ENCODE measurements at regions not wholly inside any gene's neighbourhood (a gene's known extent, or its start where the extent isn't known, plus 50 kb on each side); places are given as distances from the start of the nearest gene placed in this dataset.
A peak's percentile ranks its signal among the peaks of the same experiment; 100 is the strongest.

- Histone ChIP-seq H3K27ac (ENCODE audit: low read length) (no peak overlapping the region), H3K4me1 (ENCODE audit: control insufficient read depth in 1 of 2, insufficient read depth in 2 of 2, low read length in 2 of 2) (peaks cover 0 to 14% of the 10 kb centered on the region in 2 donors), H3K9me3 (ENCODE audit: control insufficient read depth in 1 of 2, low read length in 2 of 2) (no peaks in the 10 kb centered on the region), H3K36me3 (ENCODE audit: control insufficient read depth in 1 of 2, insufficient read depth in 2 of 2, low read length in 2 of 2) (no peaks in the 10 kb centered on the region), H3K4me3 (ENCODE audit: low read depth in 1 of 2, low read length in 2 of 2) (no peak overlapping the region), H3K27me3 (ENCODE audit: low read depth, low read length) (no peaks in the 10 kb centered on the region)
These were observed 231.0 kb downstream of the SNX18 start for GRCh38 chr5:54748527-54748926.

GRCh38 chr5:54746777-54747398 is 229.3 kb downstream of the SNX18 start:
- peaks cover 0 to 15% of the 10 kb centered on the region in 2 donors for H3K4me1 ChIP-seq (ENCODE audit: control insufficient read depth in 1 of 2, insufficient read depth in 2 of 2, low read length in 2 of 2)
- H3K4me3 ChIP-seq (ENCODE audit: low read depth in 1 of 2, low read length in 2 of 2), result no peak overlapping the region
- no peak overlapping the region for H3K27ac ChIP-seq (ENCODE audit: low read length)
- H3K9me3 ChIP-seq (ENCODE audit: control insufficient read depth in 1 of 2, low read length in 2 of 2), result no peaks in the 10 kb centered on the region
- no peaks in the 10 kb centered on the region for H3K27me3 ChIP-seq (ENCODE audit: low read depth, low read length)
- H3K36me3 ChIP-seq (ENCODE audit: control insufficient read depth in 1 of 2, insufficient read depth in 2 of 2, low read length in 2 of 2), result no peaks in the 10 kb centered on the region

GRCh38 chr5:54746346-54746745 is 228.8 kb downstream of the SNX18 start:
- Histone ChIP-seq H3K4me3 (ENCODE audit: low read depth in 1 of 2, low read length in 2 of 2) (no peak overlapping the region), H3K27ac (ENCODE audit: low read length) (no peak overlapping the region), H3K9me3 (ENCODE audit: control insufficient read depth in 1 of 2, low read length in 2 of 2) (no peaks in the 10 kb centered on the region), H3K4me1 (ENCODE audit: control insufficient read depth in 1 of 2, insufficient read depth in 2 of 2, low read length in 2 of 2) (peaks cover 0 to 15% of the 10 kb centered on the region in 2 donors), H3K27me3 (ENCODE audit: low read depth, low read length) (no peaks in the 10 kb centered on the region), H3K36me3 (ENCODE audit: control insufficient read depth in 1 of 2, insufficient read depth in 2 of 2, low read length in 2 of 2) (no peaks in the 10 kb centered on the region)

DNA sequence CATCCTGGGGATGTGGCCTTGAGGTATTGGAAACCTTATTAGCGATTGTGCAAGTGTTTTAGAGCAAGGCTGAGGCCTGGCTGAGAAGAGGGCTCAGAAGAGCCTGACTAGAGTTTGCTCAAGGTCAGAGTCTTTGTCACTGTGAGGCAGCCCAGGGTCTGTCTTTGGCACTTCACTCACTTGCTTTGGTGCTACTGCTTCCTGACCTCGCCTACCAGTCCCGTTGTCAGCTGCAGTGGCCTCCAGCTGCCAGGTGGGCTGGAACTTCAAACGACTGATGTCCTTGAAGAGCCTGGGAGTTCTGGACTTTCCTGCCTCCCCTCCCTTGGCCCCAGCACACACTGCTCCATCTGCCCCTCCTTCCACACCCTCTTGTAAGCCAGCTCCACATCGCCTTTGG is 228.0 kb downstream of the SNX18 start:
- no peaks in the 10 kb centered on the region for H3K9me3 ChIP-seq (ENCODE audit: control insufficient read depth in 1 of 2, low read length in 2 of 2)
- H3K36me3 ChIP-seq (ENCODE audit: control insufficient read depth in 1 of 2, insufficient read depth in 2 of 2, low read length in 2 of 2), result no peaks in the 10 kb centered on the region
- H3K4me1 ChIP-seq (ENCODE audit: control insufficient read depth in 1 of 2, insufficient read depth in 2 of 2, low read length in 2 of 2), result peaks cover 0 to 15% of the 10 kb centered on the region in 2 donors
- no peak overlapping the region for H3K27ac ChIP-seq (ENCODE audit: low read length)
- no peak overlapping the region for H3K4me3 ChIP-seq (ENCODE audit: low read depth in 1 of 2, low read length in 2 of 2)
- H3K27me3 ChIP-seq (ENCODE audit: low read depth, low read length), result no peaks in the 10 kb centered on the region

GRCh38 chr5:54743997-54744788 is 226.6 kb downstream of the SNX18 start:
- H3K27ac ChIP-seq (ENCODE audit: low read length), result peak overlapping the region; percentile 76
- no peak overlapping the region for H3K4me3 ChIP-seq (ENCODE audit: low read depth in 1 of 2, low read length in 2 of 2)
- H3K4me1 ChIP-seq (ENCODE audit: control insufficient read depth in 1 of 2, insufficient read depth in 2 of 2, low read length in 2 of 2), result peaks cover 0 to 15% of the 10 kb centered on the region in 2 donors
- H3K9me3 ChIP-seq (ENCODE audit: control insufficient read depth in 1 of 2, low read length in 2 of 2), result no peaks in the 10 kb centered on the region
- no peaks in the 10 kb centered on the region for H3K27me3 ChIP-seq (ENCODE audit: low read depth, low read length)
- no peaks in the 10 kb centered on the region for H3K36me3 ChIP-seq (ENCODE audit: control insufficient read depth in 1 of 2, insufficient read depth in 2 of 2, low read length in 2 of 2)

DNA sequence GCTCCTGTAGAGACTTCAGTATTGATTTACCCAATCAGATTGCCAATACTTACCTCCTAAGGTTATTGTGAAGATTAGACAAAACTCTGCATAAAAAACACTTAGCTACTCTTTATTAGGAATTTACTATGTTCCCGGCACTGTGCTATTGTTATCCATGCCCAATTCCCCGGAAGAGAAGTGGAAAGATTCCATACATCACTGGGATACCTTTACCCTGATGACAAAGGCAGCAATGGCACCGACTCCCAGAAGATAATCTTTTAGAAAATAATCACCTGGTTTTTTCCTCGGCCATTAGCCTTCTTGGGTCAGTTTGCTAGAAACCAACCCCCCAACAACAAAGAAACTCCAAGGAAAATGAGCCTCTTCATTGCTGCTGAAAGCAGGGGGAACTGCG is 226.0 kb downstream of the SNX18 start:
- Histone ChIP-seq H3K9me3 (ENCODE audit: control insufficient read depth in 1 of 2, low read length in 2 of 2) (no peaks in the 10 kb centered on the region), H3K36me3 (ENCODE audit: control insufficient read depth in 1 of 2, insufficient read depth in 2 of 2, low read length in 2 of 2) (no peaks in the 10 kb centered on the region), H3K4me3 (ENCODE audit: low read depth in 1 of 2, low read length in 2 of 2) (no peak overlapping the region), H3K27me3 (ENCODE audit: low read depth, low read length) (no peaks in the 10 kb centered on the region), H3K4me1 (ENCODE audit: control insufficient read depth in 1 of 2, insufficient read depth in 2 of 2, low read length in 2 of 2) (peaks cover 0 to 15% of the 10 kb centered on the region in 2 donors), H3K27ac (ENCODE audit: low read length) (peak overlapping the region; percentile 76)

DNA sequence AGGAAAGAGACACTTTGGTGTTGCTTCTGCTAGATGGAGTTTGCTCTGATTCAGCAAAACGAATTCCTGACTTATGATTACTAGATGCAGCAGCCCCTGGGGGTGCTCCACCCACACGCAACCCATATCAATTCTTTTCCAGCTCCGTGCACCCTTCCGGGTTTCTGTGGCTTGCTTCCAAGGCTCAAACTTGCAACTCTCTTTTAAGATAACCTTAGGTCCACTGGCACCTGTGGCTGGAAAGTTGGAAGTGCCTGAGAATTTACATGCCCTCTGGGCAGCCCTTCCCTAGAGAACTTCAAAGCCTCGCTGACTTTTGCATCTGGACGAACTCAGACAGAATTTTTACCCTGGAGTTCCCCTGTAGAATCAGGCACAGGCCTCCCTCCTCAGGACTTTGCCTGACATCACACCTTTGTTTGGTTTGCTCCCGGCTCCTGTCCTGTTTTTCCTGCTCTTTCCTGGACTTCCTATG is 224.9 kb downstream of the SNX18 start:
- H3K27ac ChIP-seq (ENCODE audit: low read length), result no peak overlapping the region
- no peaks in the 10 kb centered on the region for H3K27me3 ChIP-seq (ENCODE audit: low read depth, low read length)
- no peaks in the 10 kb centered on the region for H3K9me3 ChIP-seq (ENCODE audit: control insufficient read depth in 1 of 2, low read length in 2 of 2)
- peaks cover 0 to 15% of the 10 kb centered on the region in 2 donors for H3K4me1 ChIP-seq (ENCODE audit: control insufficient read depth in 1 of 2, insufficient read depth in 2 of 2, low read length in 2 of 2)
- no peaks in the 10 kb centered on the region for H3K36me3 ChIP-seq (ENCODE audit: control insufficient read depth in 1 of 2, insufficient read depth in 2 of 2, low read length in 2 of 2)
- no peak overlapping the region for H3K4me3 ChIP-seq (ENCODE audit: low read depth in 1 of 2, low read length in 2 of 2)

DNA sequence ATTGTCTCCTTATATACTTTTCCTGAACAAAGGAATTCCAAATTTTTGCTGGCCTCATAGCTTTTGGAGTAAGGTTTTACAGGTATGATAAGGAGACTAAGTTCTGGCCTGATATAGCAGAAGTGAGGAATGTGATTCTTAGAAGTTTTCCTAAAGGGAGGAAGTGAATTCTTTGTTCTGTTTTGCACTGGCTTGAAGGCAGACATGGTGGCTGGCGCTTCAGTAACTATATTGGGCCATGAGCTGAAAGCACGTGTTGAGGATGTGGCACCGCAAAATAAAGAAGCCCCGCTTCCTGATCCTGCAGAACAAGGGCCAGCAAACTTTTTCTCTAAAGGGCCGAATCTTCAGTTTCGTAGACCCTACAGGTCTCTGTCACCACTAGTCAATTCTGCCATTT is 224.2 kb downstream of the SNX18 start:
- Histone ChIP-seq H3K27me3 (ENCODE audit: low read depth, low read length) (no peaks in the 10 kb centered on the region), H3K4me3 (ENCODE audit: low read depth in 1 of 2, low read length in 2 of 2) (no peak overlapping the region), H3K9me3 (ENCODE audit: control insufficient read depth in 1 of 2, low read length in 2 of 2) (no peaks in the 10 kb centered on the region), H3K27ac (ENCODE audit: low read length) (no peak overlapping the region), H3K36me3 (ENCODE audit: control insufficient read depth in 1 of 2, insufficient read depth in 2 of 2, low read length in 2 of 2) (no peaks in the 10 kb centered on the region), H3K4me1 (ENCODE audit: control insufficient read depth in 1 of 2, insufficient read depth in 2 of 2, low read length in 2 of 2) (peaks cover 0 to 15% of the 10 kb centered on the region in 2 donors)

GRCh38 chr5:54740141-54740540 is 222.6 kb downstream of the SNX18 start:
- H3K4me1 ChIP-seq (ENCODE audit: control insufficient read depth in 1 of 2, insufficient read depth in 2 of 2, low read length in 2 of 2), result peaks cover 0 to 14% of the 10 kb centered on the region in 2 donors
- H3K36me3 ChIP-seq (ENCODE audit: control insufficient read depth in 1 of 2, insufficient read depth in 2 of 2, low read length in 2 of 2), result no peaks in the 10 kb centered on the region
- H3K27ac ChIP-seq (ENCODE audit: low read length), result no peak overlapping the region
- no peaks in the 10 kb centered on the region for H3K27me3 ChIP-seq (ENCODE audit: low read depth, low read length)
- H3K9me3 ChIP-seq (ENCODE audit: control insufficient read depth in 1 of 2, low read length in 2 of 2), result no peaks in the 10 kb centered on the region
- no peak overlapping the region for H3K4me3 ChIP-seq (ENCODE audit: low read depth in 1 of 2, low read length in 2 of 2)

GRCh38 chr5:54739371-54739770 is 221.8 kb downstream of the SNX18 start:
- H3K4me3 ChIP-seq (ENCODE audit: low read depth in 1 of 2, low read length in 2 of 2), result no peak overlapping the region
- H3K36me3 ChIP-seq (ENCODE audit: control insufficient read depth in 1 of 2, insufficient read depth in 2 of 2, low read length in 2 of 2), result no peaks in the 10 kb centered on the region
- H3K27me3 ChIP-seq (ENCODE audit: low read depth, low read length), result no peaks in the 10 kb centered on the region
- peaks cover 0 to 10% of the 10 kb centered on the region in 2 donors for H3K4me1 ChIP-seq (ENCODE audit: control insufficient read depth in 1 of 2, insufficient read depth in 2 of 2, low read length in 2 of 2)
- H3K9me3 ChIP-seq (ENCODE audit: control insufficient read depth in 1 of 2, low read length in 2 of 2), result no peaks in the 10 kb centered on the region
- no peak overlapping the region for H3K27ac ChIP-seq (ENCODE audit: low read length)

DNA sequence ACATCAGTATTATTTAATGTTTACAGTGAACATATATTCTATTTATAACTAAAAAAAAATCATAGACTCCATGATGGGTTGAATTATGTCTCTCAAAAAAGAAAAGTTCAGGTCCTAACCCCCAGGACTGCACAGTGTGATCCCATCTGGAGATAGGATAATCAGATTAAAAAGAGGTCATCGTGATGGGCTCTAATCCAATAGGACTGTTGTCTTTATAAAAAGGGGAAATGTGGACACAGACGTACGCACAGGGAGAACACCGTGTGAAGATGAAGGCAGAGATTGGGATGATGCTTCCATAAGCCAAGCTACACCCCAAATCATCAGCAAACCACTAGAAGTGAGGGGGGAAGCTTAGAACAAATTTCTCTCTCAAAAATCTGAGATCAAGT is 221.4 kb downstream of the SNX18 start:
- H3K4me1 ChIP-seq (ENCODE audit: control insufficient read depth in 1 of 2, insufficient read depth in 2 of 2, low read length in 2 of 2), result peaks cover 0 to 6% of the 10 kb centered on the region in 2 donors
- H3K4me3 ChIP-seq (ENCODE audit: low read depth in 1 of 2, low read length in 2 of 2), result no peak overlapping the region
- H3K27me3 ChIP-seq (ENCODE audit: low read depth, low read length), result no peaks in the 10 kb centered on the region
- H3K27ac ChIP-seq (ENCODE audit: low read length), result no peak overlapping the region
- H3K9me3 ChIP-seq (ENCODE audit: control insufficient read depth in 1 of 2, low read length in 2 of 2), result no peaks in the 10 kb centered on the region
- no peaks in the 10 kb centered on the region for H3K36me3 ChIP-seq (ENCODE audit: control insufficient read depth in 1 of 2, insufficient read depth in 2 of 2, low read length in 2 of 2)
